WTC11 (cell line): ENCODE measurements at regions not wholly inside any gene's neighbourhood (a gene's known extent, or its start where the extent isn't known, plus 50 kb on each side); places are given as distances from the start of the nearest gene placed in this dataset.
"Not testable (repeated sequence)": the region's sequence is repeated elsewhere in the genome, so short reads cannot be mapped to it uniquely, and the experiment has no call there.

ENCODE experiments used
- ATF1 ChIP-seq: sonication (generic); formaldehyde crosslinking; IDR thresholded peaks from 2 replicates; pipeline ENCODE4 v1.8.1; 2023; ENCODE audit warnings: mild to moderate bottlenecking, moderate library complexity, missing genetic modification reagents
- FOXK1 ChIP-seq: sonication (generic); formaldehyde crosslinking; IDR thresholded peaks from 2 replicates; pipeline ENCODE4 v1.8.0; 2022; ENCODE audit warnings: mild to moderate bottlenecking, moderate library complexity, missing genetic modification reagents
- JUN ChIP-seq: sonication (generic); formaldehyde crosslinking; IDR thresholded peaks from 2 replicates; pipeline ENCODE4 v1.8.0; 2023; ENCODE audit warnings: mild to moderate bottlenecking, missing genetic modification reagents
- KAT7 ChIP-seq: sonication (generic); formaldehyde crosslinking; IDR thresholded peaks from 2 replicates; pipeline ENCODE4 v1.8.1; 2023; ENCODE audit warnings: missing genetic modification reagents, mild to moderate bottlenecking, borderline replicate concordance
- NFE2L1 ChIP-seq: sonication (generic); formaldehyde crosslinking; IDR thresholded peaks from 2 replicates; pipeline ENCODE4 v1.8.1; 2023; ENCODE audit warnings: missing genetic modification reagents
- PRDM15 ChIP-seq: sonication (generic); formaldehyde crosslinking; IDR thresholded peaks from 2 replicates; pipeline ENCODE4 v1.8.0; 2022; ENCODE audit warnings: missing genetic modification reagents
- SP1 ChIP-seq: sonication (generic); formaldehyde crosslinking; conservative IDR thresholded peaks from 2 replicates; pipeline ENCODE4 v1.8.1; 2022; ENCODE audit warnings: missing genetic modification reagents
- ZNF423 ChIP-seq: fragments of 250-450 bp; sonication (Bioruptor Pico); IDR thresholded peaks from 2 replicates; pipeline ENCODE4 v2.1.2; 2022; ENCODE audit warnings: mild to moderate bottlenecking, moderate library complexity
- TF ChIP-seq, protein P1 (sequence below): fragments of 200-600 bp; IDR thresholded peaks from 2 replicates; pipeline ENCODE4 v1.8.0; 2022; ENCODE audit warnings: antibody characterized with exemption
- TF ChIP-seq, protein P2 (sequence below): sonication (generic); formaldehyde crosslinking; IDR thresholded peaks from 2 replicates; pipeline ENCODE4 v1.8.1; 2022; ENCODE audit warnings: low read depth, mild to moderate bottlenecking, moderate library complexity, missing genetic modification reagents, borderline replicate concordance
- TF ChIP-seq, protein P3 (sequence below): sonication (generic); formaldehyde crosslinking; IDR thresholded peaks from 2 replicates; pipeline ENCODE4 v1.8.1; 2022; ENCODE audit warnings: low read depth, missing genetic modification reagents, borderline replicate concordance
- TF ChIP-seq, protein P4 (sequence below): fragments of 250-450 bp; sonication (Bioruptor Pico); conservative IDR thresholded peaks from 2 replicates; pipeline ENCODE4 v1.9.0; 2021; ENCODE audit warnings: mild to moderate bottlenecking
- TF ChIP-seq, protein P5 (sequence below): sonication (generic); formaldehyde crosslinking; IDR thresholded peaks from 2 replicates; pipeline ENCODE4 v1.8.1; 2023; ENCODE audit warnings: mild to moderate bottlenecking, missing genetic modification reagents, moderate library complexity
- TF ChIP-seq, protein P6 (sequence below): sonication (generic); formaldehyde crosslinking; IDR thresholded peaks from 2 replicates; pipeline ENCODE4 v1.8.0; 2022; ENCODE audit warnings: mild to moderate bottlenecking, missing genetic modification reagents

- TF ChIP-seq, protein P1, sequence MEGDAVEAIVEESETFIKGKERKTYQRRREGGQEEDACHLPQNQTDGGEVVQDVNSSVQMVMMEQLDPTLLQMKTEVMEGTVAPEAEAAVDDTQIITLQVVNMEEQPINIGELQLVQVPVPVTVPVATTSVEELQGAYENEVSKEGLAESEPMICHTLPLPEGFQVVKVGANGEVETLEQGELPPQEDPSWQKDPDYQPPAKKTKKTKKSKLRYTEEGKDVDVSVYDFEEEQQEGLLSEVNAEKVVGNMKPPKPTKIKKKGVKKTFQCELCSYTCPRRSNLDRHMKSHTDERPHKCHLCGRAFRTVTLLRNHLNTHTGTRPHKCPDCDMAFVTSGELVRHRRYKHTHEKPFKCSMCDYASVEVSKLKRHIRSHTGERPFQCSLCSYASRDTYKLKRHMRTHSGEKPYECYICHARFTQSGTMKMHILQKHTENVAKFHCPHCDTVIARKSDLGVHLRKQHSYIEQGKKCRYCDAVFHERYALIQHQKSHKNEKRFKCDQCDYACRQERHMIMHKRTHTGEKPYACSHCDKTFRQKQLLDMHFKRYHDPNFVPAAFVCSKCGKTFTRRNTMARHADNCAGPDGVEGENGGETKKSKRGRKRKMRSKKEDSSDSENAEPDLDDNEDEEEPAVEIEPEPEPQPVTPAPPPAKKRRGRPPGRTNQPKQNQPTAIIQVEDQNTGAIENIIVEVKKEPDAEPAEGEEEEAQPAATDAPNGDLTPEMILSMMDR = not testable (repeated sequence)
- not testable (repeated sequence) for TF ChIP-seq ZNF423 (CRISPR knock-in tag); KAT7 (CRISPR knock-in tag); ATF1; SP1 (CRISPR knock-in tag); JUN (CRISPR knock-in tag); NFE2L1; FOXK1; PRDM15 (CRISPR knock-in tag)
- TF ChIP-seq, protein P2, sequence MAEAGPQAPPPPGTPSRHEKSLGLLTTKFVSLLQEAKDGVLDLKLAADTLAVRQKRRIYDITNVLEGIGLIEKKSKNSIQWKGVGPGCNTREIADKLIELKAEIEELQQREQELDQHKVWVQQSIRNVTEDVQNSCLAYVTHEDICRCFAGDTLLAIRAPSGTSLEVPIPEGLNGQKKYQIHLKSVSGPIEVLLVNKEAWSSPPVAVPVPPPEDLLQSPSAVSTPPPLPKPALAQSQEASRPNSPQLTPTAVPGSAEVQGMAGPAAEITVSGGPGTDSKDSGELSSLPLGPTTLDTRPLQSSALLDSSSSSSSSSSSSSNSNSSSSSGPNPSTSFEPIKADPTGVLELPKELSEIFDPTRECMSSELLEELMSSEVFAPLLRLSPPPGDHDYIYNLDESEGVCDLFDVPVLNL (CRISPR knock-in tag) = not testable (repeated sequence)
- TF ChIP-seq, protein P3, sequence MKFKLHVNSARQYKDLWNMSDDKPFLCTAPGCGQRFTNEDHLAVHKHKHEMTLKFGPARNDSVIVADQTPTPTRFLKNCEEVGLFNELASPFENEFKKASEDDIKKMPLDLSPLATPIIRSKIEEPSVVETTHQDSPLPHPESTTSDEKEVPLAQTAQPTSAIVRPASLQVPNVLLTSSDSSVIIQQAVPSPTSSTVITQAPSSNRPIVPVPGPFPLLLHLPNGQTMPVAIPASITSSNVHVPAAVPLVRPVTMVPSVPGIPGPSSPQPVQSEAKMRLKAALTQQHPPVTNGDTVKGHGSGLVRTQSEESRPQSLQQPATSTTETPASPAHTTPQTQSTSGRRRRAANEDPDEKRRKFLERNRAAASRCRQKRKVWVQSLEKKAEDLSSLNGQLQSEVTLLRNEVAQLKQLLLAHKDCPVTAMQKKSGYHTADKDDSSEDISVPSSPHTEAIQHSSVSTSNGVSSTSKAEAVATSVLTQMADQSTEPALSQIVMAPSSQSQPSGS (CRISPR knock-in tag) = not testable (repeated sequence)
- TF ChIP-seq, protein P4, sequence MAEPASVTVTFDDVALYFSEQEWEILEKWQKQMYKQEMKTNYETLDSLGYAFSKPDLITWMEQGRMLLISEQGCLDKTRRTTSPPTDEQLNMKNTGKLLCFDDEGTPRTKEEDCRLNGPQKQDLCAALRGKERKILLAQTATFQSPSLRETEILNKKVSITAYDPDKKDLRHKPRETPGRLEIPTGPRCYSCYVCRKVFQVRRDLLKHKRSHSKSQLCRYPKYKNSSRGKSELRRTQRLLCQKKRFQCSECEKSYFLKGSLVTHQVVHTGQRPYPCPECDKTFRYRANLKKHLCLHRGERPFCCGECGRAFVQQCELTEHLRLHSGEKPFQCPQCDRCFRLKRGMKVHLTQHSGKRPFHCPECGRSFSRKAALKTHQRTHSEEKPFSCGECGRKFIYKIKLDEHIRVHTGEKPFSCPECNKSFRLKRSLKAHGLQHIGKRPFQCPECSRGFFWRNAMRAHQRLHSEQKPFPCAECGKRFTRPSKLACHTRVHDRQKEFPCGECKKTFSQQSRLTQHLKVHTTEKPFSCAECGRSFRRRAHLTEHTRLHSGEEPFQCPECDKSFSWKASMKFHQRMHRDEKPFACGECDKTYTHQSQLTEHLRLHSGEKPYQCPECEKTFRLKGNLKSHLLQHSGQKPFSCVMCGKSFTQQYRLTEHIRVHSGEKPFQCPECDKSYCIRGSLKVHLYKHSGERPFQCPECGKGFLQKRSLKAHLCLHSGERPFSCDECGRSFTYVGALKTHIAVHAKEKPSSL (CRISPR knock-in tag) = not testable (repeated sequence)
- TF ChIP-seq, protein P5, sequence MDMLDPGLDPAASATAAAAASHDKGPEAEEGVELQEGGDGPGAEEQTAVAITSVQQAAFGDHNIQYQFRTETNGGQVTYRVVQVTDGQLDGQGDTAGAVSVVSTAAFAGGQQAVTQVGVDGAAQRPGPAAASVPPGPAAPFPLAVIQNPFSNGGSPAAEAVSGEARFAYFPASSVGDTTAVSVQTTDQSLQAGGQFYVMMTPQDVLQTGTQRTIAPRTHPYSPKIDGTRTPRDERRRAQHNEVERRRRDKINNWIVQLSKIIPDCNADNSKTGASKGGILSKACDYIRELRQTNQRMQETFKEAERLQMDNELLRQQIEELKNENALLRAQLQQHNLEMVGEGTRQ (CRISPR knock-in tag) = not testable (repeated sequence)
- TF ChIP-seq, protein P6, sequence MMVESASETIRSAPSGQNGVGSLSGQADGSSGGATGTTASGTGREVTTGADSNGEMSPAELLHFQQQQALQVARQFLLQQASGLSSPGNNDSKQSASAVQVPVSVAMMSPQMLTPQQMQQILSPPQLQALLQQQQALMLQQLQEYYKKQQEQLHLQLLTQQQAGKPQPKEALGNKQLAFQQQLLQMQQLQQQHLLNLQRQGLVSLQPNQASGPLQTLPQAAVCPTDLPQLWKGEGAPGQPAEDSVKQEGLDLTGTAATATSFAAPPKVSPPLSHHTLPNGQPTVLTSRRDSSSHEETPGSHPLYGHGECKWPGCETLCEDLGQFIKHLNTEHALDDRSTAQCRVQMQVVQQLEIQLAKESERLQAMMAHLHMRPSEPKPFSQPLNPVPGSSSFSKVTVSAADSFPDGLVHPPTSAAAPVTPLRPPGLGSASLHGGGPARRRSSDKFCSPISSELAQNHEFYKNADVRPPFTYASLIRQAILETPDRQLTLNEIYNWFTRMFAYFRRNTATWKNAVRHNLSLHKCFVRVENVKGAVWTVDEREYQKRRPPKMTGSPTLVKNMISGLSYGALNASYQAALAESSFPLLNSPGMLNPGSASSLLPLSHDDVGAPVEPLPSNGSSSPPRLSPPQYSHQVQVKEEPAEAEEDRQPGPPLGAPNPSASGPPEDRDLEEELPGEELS (CRISPR knock-in tag) = not testable (repeated sequence)
Observed at GRCh38 chr6:27775138-27775795, 136.9 kb downstream of the OR2B2 start.
